ENCODE measurements at regions not wholly inside any gene's neighbourhood (a gene's known extent, or its start where the extent isn't known, plus 50 kb on each side); places are given as distances from the start of the nearest gene placed in this dataset.

GRCh38 chr3:18239674-18240073 is 185.5 kb downstream of the SATB1 start:
- H3K36me3 ChIP-seq (ENCODE audit: insufficient read depth, low read length): no peaks in the 10 kb centered on the region
- Mint-ChIP-seq H3K9me3 (no peaks in the 10 kb centered on the region), H3K4me3 (no peak overlapping the region), H3K36me3 (ENCODE audit: low read depth) (no peaks in the 10 kb centered on the region), H3K4me1 (ENCODE audit: low read depth) (no peaks in the 10 kb centered on the region), H3K27me3 (peaks cover 7% of the 10 kb centered on the region), H3K27ac (no peak overlapping the region)
- CTCF ChIA-PET: no interaction called here
- DNase-seq: no peak
- TF ChIP-seq CTCF (IDR thresholded peaks at IDR 0.05): no peak
- POLR2A ChIA-PET: no interaction called here
- no peaks in the 10 kb centered on the region for H3K27me3 ChIP-seq (ENCODE audit: control insufficient read depth in 1 of 2, insufficient read depth in 2 of 2, low read length in 2 of 2)
- H3K9me3 ChIP-seq (ENCODE audit: control insufficient read depth in 1 of 2, insufficient read depth in 1 of 2, low read length in 2 of 2): no peaks in the 10 kb centered on the region
- no peaks in the 10 kb centered on the region for H3K4me1 ChIP-seq (ENCODE audit: insufficient read depth, low read length)
- ATAC-seq (ENCODE audit: poor library complexity): no peak
- no peak overlapping the region for H3K4me3 ChIP-seq (ENCODE audit: low read length)
- intact Hi-C loops (cut with DNase I, micrococcal nuclease): no loop called here
- H3K27ac ChIP-seq (ENCODE audit: low read depth in 1 of 2, low read length in 2 of 2): no peak overlapping the region

GRCh38 chr3:18238746-18239331 is 186.3 kb downstream of the SATB1 start:
- no peaks in the 10 kb centered on the region for H3K27me3 ChIP-seq (ENCODE audit: control insufficient read depth in 1 of 2, insufficient read depth in 2 of 2, low read length in 2 of 2)
- POLR2A ChIA-PET: no interaction called here
- CTCF ChIA-PET: no interaction called here
- TF ChIP-seq CTCF (IDR thresholded peaks at IDR 0.05): no peak
- DNase-seq (no peak), ATAC-seq (ENCODE audit: poor library complexity) (no peak)
- no peaks in the 10 kb centered on the region for H3K36me3 ChIP-seq (ENCODE audit: insufficient read depth, low read length)
- H3K27ac Mint-ChIP-seq: no peak overlapping the region
- H3K4me3 ChIP-seq (ENCODE audit: low read length): no peak overlapping the region
- intact Hi-C loops (cut with DNase I, micrococcal nuclease): no loop called here
- H3K27me3 Mint-ChIP-seq: peaks cover 7% of the 10 kb centered on the region
- no peaks in the 10 kb centered on the region for H3K9me3 ChIP-seq (ENCODE audit: control insufficient read depth in 1 of 2, insufficient read depth in 1 of 2, low read length in 2 of 2)
- H3K9me3 Mint-ChIP-seq: no peaks in the 10 kb centered on the region
- H3K4me3 Mint-ChIP-seq: no peak overlapping the region
- no peaks in the 10 kb centered on the region for H3K4me1 Mint-ChIP-seq (ENCODE audit: low read depth)
- H3K4me1 ChIP-seq (ENCODE audit: insufficient read depth, low read length): no peaks in the 10 kb centered on the region
- H3K27ac ChIP-seq (ENCODE audit: low read depth in 1 of 2, low read length in 2 of 2): no peak overlapping the region
- no peaks in the 10 kb centered on the region for H3K36me3 Mint-ChIP-seq (ENCODE audit: low read depth)

- Histone ChIP-seq H3K36me3 (ENCODE audit: insufficient read depth, low read length) (no peaks in the 10 kb centered on the region), H3K27me3 (ENCODE audit: control insufficient read depth in 1 of 2, insufficient read depth in 2 of 2, low read length in 2 of 2) (no peaks in the 10 kb centered on the region), H3K9me3 (ENCODE audit: control insufficient read depth in 1 of 2, insufficient read depth in 1 of 2, low read length in 2 of 2) (no peaks in the 10 kb centered on the region), H3K4me3 (ENCODE audit: low read length) (no peak overlapping the region), H3K27ac (ENCODE audit: low read depth in 1 of 2, low read length in 2 of 2) (no peak overlapping the region), H3K4me1 (ENCODE audit: insufficient read depth, low read length) (no peaks in the 10 kb centered on the region)
- TF ChIP-seq CTCF (IDR thresholded peaks at IDR 0.05): no peak
- Mint-ChIP-seq H3K4me3 (no peak overlapping the region), H3K9me3 (no peaks in the 10 kb centered on the region), H3K27ac (no peak overlapping the region), H3K36me3 (ENCODE audit: low read depth) (no peaks in the 10 kb centered on the region), H3K4me1 (ENCODE audit: low read depth) (no peaks in the 10 kb centered on the region), H3K27me3 (peaks cover 7% of the 10 kb centered on the region)
- intact Hi-C loops (cut with DNase I, micrococcal nuclease): no loop called here
- DNase-seq (no peak), ATAC-seq (ENCODE audit: poor library complexity) (no peak)
- ChIA-PET POLR2A (no interaction called here), CTCF (no interaction called here)
Measured at GRCh38 chr3:18238332-18238731, 186.8 kb downstream of the SATB1 start.
